ENCODE measurements at regions not wholly inside any gene's neighbourhood (a gene's known extent, or its start where the extent isn't known, plus 50 kb on each side); places are given as distances from the start of the nearest gene placed in this dataset.

DNA sequence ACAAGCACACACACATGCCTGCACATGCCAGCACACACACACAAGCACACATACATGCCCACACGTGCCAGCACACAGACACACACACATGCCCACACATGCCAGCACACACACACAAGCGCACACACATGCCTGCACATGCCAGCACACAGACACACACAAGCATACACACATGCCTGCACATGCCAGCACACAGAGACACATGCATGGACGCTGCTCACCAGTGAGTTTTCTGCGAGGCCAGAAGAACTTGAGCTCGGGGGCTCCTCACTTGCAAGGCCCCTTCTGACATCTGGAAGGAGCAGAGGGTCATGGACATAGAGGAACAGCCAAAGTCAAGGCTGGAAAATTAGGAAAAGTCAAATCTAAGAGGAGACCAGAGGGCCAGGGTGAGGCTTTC lies 61.2 kb upstream of the BCL11B start:
- H3K27ac Mint-ChIP-seq (ENCODE audit: unreplicated experiment) = no peak overlapping the region
- Histone ChIP-seq H2AFZ (ENCODE audit: low read depth, low read length) (no peak overlapping the region), H3K27me3 (ENCODE audit: insufficient read depth, low read length) (peaks cover 3% of the 10 kb centered on the region), H3K4me3 (ENCODE audit: insufficient read depth, low read depth, low read length) (no peak overlapping the region), H3K36me3 (ENCODE audit: insufficient read depth, low read length) (no peaks in the 10 kb centered on the region), H4K20me1 (ENCODE audit: insufficient read depth, low read length) (no peaks in the 10 kb centered on the region), H3K4me2 (ENCODE audit: low read length) (no peak overlapping the region), H3K9ac (ENCODE audit: low read length) (no peak overlapping the region), H3K9me3 (ENCODE audit: insufficient read depth, low read depth, low read length) (no peaks in the 10 kb centered on the region), H3K79me2 (ENCODE audit: insufficient read depth, low read length) (no peaks in the 10 kb centered on the region), H3K27ac (ENCODE audit: low read depth, low read length) (no peak overlapping the region), H3K4me1 (ENCODE audit: insufficient read depth, low read length) (no peaks in the 10 kb centered on the region)
- no peak for FAIRE-seq
- no peak overlapping the region for H3K4me3 Mint-ChIP-seq (ENCODE audit: unreplicated experiment)
- H3K27me3 Mint-ChIP-seq (ENCODE audit: low read depth, unreplicated experiment) = peaks cover 24% of the 10 kb centered on the region
- peaks cover 1% of the 10 kb centered on the region for H3K36me3 Mint-ChIP-seq (ENCODE audit: low read depth, unreplicated experiment)
- no peak for TF ChIP-seq EZH2 (IDR thresholded peaks at IDR 0.05; ENCODE audit: insufficient read depth, low read length)
- TF ChIP-seq, protein P1, sequence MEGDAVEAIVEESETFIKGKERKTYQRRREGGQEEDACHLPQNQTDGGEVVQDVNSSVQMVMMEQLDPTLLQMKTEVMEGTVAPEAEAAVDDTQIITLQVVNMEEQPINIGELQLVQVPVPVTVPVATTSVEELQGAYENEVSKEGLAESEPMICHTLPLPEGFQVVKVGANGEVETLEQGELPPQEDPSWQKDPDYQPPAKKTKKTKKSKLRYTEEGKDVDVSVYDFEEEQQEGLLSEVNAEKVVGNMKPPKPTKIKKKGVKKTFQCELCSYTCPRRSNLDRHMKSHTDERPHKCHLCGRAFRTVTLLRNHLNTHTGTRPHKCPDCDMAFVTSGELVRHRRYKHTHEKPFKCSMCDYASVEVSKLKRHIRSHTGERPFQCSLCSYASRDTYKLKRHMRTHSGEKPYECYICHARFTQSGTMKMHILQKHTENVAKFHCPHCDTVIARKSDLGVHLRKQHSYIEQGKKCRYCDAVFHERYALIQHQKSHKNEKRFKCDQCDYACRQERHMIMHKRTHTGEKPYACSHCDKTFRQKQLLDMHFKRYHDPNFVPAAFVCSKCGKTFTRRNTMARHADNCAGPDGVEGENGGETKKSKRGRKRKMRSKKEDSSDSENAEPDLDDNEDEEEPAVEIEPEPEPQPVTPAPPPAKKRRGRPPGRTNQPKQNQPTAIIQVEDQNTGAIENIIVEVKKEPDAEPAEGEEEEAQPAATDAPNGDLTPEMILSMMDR (IDR thresholded peaks at IDR 0.05; ENCODE audit: insufficient read depth, low read depth, low read length) = no peak
- H3K9me3 Mint-ChIP-seq (ENCODE audit: unreplicated experiment) = peaks cover 4% of the 10 kb centered on the region
- DNase-seq (ENCODE audit: low read depth) = no peak
- no peaks in the 10 kb centered on the region for H3K4me1 Mint-ChIP-seq (ENCODE audit: low read depth, unreplicated experiment)

DNA sequence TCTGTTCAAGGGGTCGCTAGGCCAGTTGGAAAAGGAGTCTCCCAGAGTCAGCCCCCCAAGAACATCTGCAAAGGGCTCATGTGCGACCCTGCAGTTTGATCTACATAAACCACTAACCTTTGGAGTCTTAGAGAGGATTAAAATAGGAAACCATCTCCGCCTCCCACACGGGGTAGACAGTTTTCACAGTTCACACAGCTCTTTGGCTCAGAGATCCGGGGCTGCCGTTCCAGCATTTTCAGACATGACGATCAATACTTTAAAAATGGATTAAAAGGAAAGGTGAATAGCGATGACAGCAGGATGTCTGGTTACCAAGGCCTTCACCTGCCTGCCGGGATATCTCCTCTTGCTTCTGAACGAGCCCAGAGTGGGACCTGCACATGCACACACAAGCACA lies 59.8 kb upstream of the BCL11B start:
- H3K27ac Mint-ChIP-seq (ENCODE audit: unreplicated experiment) = no peak overlapping the region
- H3K27ac ChIP-seq (ENCODE audit: low read depth, low read length) = no peak overlapping the region
- no peaks in the 10 kb centered on the region for H3K36me3 ChIP-seq (ENCODE audit: insufficient read depth, low read length)
- H3K9ac ChIP-seq (ENCODE audit: low read length) = no peak overlapping the region
- H3K27me3 ChIP-seq (ENCODE audit: insufficient read depth, low read length) = peaks cover 3% of the 10 kb centered on the region
- no peak overlapping the region for H3K4me3 Mint-ChIP-seq (ENCODE audit: unreplicated experiment)
- FAIRE-seq = no peak
- TF ChIP-seq, protein P1 (IDR thresholded peaks at IDR 0.05; ENCODE audit: insufficient read depth, low read depth, low read length) = no peak
- TF ChIP-seq EZH2 (IDR thresholded peaks at IDR 0.05; ENCODE audit: insufficient read depth, low read length) = no peak
- no peak overlapping the region for H2AFZ ChIP-seq (ENCODE audit: low read depth, low read length)
- no peaks in the 10 kb centered on the region for H4K20me1 ChIP-seq (ENCODE audit: insufficient read depth, low read length)
- no peaks in the 10 kb centered on the region for H3K4me1 ChIP-seq (ENCODE audit: insufficient read depth, low read length)
- H3K4me3 ChIP-seq (ENCODE audit: insufficient read depth, low read depth, low read length) = no peak overlapping the region
- no peak overlapping the region for H3K4me2 ChIP-seq (ENCODE audit: low read length)
- H3K9me3 ChIP-seq (ENCODE audit: insufficient read depth, low read depth, low read length) = no peaks in the 10 kb centered on the region
- DNase-seq (ENCODE audit: low read depth) = no peak
- H3K4me1 Mint-ChIP-seq (ENCODE audit: low read depth, unreplicated experiment) = peaks cover 3% of the 10 kb centered on the region
- peaks cover 27% of the 10 kb centered on the region for H3K27me3 Mint-ChIP-seq (ENCODE audit: low read depth, unreplicated experiment)
- H3K36me3 Mint-ChIP-seq (ENCODE audit: low read depth, unreplicated experiment) = peaks cover 1% of the 10 kb centered on the region
- no peaks in the 10 kb centered on the region for H3K79me2 ChIP-seq (ENCODE audit: insufficient read depth, low read length)
- peaks cover 4% of the 10 kb centered on the region for H3K9me3 Mint-ChIP-seq (ENCODE audit: unreplicated experiment)

DNA sequence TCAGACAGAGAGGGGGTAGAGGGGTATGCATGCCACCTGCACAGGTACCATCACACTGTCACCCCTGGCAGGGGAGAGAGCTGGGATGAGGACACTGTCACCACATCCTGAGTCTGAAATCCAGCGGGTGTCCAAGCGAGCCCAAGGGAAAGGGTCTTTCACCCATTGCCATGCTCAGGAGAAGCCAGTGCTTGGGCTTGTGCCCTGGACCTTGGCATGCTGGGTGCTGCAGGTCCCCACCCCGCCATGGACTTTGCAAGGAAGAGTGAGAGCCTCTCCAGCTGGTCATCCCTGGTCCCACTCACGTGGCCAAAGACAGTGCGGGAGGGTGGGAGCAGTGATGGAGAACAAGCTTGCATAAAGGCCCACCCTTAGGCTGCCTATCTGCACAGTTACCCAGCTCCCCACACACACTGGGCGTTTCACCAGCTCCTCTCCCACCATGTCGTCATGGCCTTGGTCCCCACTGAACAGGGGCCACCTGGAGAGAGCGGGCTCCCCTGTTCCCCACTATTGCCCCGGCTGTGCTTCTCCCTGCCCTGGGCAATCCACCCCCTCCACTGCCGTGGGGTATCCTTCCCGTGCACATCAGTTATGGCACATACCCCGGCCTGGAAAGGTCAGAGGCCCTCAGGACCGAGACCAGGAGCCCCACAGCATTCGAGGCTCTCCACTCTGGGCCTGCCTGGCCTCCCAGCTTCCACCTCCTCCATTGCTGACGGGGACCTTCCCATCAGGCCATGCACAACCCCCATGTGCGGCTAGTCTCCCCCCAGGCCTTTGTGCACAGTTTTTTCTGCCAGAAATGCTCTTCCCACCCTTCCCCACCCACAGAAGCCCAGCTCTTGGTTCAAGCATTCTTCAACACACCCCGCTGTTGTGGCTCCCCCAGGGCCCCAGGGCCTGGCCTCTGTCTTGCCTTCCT lies 58.6 kb upstream of the BCL11B start:
- H3K4me1 ChIP-seq (ENCODE audit: insufficient read depth, low read length) = no peaks in the 10 kb centered on the region
- FAIRE-seq (no peak), DNase-seq (ENCODE audit: low read depth) (no peak)
- peaks cover 3% of the 10 kb centered on the region for H3K27me3 ChIP-seq (ENCODE audit: insufficient read depth, low read length)
- TF ChIP-seq, protein P1 (IDR thresholded peaks at IDR 0.05; ENCODE audit: insufficient read depth, low read depth, low read length) = no peak
- H3K36me3 ChIP-seq (ENCODE audit: insufficient read depth, low read length) = no peaks in the 10 kb centered on the region
- H3K4me3 ChIP-seq (ENCODE audit: insufficient read depth, low read depth, low read length) = no peak overlapping the region
- Mint-ChIP-seq H3K27ac (ENCODE audit: unreplicated experiment) (no peak overlapping the region), H3K4me1 (ENCODE audit: low read depth, unreplicated experiment) (peaks cover 3% of the 10 kb centered on the region), H3K4me3 (ENCODE audit: unreplicated experiment) (no peak overlapping the region), H3K9me3 (ENCODE audit: unreplicated experiment) (peaks cover 4% of the 10 kb centered on the region), H3K27me3 (ENCODE audit: low read depth, unreplicated experiment) (peaks cover 33% of the 10 kb centered on the region), H3K36me3 (ENCODE audit: low read depth, unreplicated experiment) (peaks cover 1% of the 10 kb centered on the region)
- no peak overlapping the region for H3K27ac ChIP-seq (ENCODE audit: low read depth, low read length)
- no peaks in the 10 kb centered on the region for H4K20me1 ChIP-seq (ENCODE audit: insufficient read depth, low read length)
- no peak overlapping the region for H3K9ac ChIP-seq (ENCODE audit: low read length)
- H3K79me2 ChIP-seq (ENCODE audit: insufficient read depth, low read length) = no peaks in the 10 kb centered on the region
- H3K4me2 ChIP-seq (ENCODE audit: low read length) = no peak overlapping the region
- no peaks in the 10 kb centered on the region for H3K9me3 ChIP-seq (ENCODE audit: insufficient read depth, low read depth, low read length)
- H2AFZ ChIP-seq (ENCODE audit: low read depth, low read length) = no peak overlapping the region

All from astrocyte (in vitro differentiated cells and primary cell).